WTC11 (cell line): ENCODE measurements at regions not wholly inside any gene's neighbourhood (a gene's known extent, or its start where the extent isn't known, plus 50 kb on each side); places are given as distances from the start of the nearest gene placed in this dataset.

Source experiments
- ATAC-seq: fragments of 200-7000 bp; cut with Tn5 transposase; 2 replicates; pipeline ENCODE4 v1.10.0; 2021; ENCODE audit warnings: mild to moderate bottlenecking, moderate library complexity
- CTCF ChIA-PET: fragments of 300-600 bp; sonication (Branson Sonifier 250); formaldehyde crosslinking; loops from one replicate; lab custom pipeline; 2021; ENCODE audit warnings: antibody characterized with exemption; lab: Charles Lee
- POLR2A ChIA-PET: fragments of 350-600 bp; sonication (Branson Sonifier 250); formaldehyde crosslinking; loops from one replicate; lab custom pipeline; 2021; ENCODE audit warnings: antibody characterized with exemption; lab: Charles Lee
- DNase-seq: peaks from one replicate; pipeline ENCODE4 v3.0.0; 2021; ENCODE audit warnings: low spot score
- H3K27ac Mint-ChIP-seq: 2 replicates; pipeline ENCODE4 v1.8.0; 2021; ENCODE audit warnings: mixed read lengths
- H3K27me3 Mint-ChIP-seq: 2 replicates; pipeline ENCODE4 v1.8.0; 2021; ENCODE audit warnings: low read depth, mild to moderate bottlenecking, moderate library complexity, mixed read lengths
- H3K36me3 Mint-ChIP-seq: 2 replicates; pipeline ENCODE4 v1.8.0; 2021; ENCODE audit warnings: mixed read lengths
- H3K4me1 Mint-ChIP-seq: 2 replicates; pipeline ENCODE4 v1.8.0; 2022; ENCODE audit warnings: mixed read lengths
- H3K4me3 Mint-ChIP-seq: 2 replicates; pipeline ENCODE4 v1.8.0; 2021; ENCODE audit warnings: mild to moderate bottlenecking, moderate library complexity, mixed read lengths
- H3K9me3 Mint-ChIP-seq: 2 replicates; pipeline ENCODE4 v1.8.0; 2021; ENCODE audit warnings: mixed read lengths
- CDX4 ChIP-seq: fragments of 250-450 bp; sonication (Bioruptor Pico); IDR thresholded peaks from 2 replicates; pipeline ENCODE4 v1.9.0; 2021; ENCODE audit warnings: moderate library complexity, mild to moderate bottlenecking, inconsistent platforms, borderline replicate concordance
- CREM ChIP-seq: sonication (generic); formaldehyde crosslinking; IDR thresholded peaks from 2 replicates; pipeline ENCODE4 v1.8.1; 2022; ENCODE audit warnings: mild to moderate bottlenecking, missing genetic modification reagents, moderate library complexity
- CTCF ChIP-seq: fragments of 200-600 bp; IDR thresholded peaks from 2 replicates; pipeline ENCODE4 v1.8.0; 2022; ENCODE audit warnings: antibody characterized with exemption
- E2F5 ChIP-seq: sonication (generic); formaldehyde crosslinking; IDR thresholded peaks from 2 replicates; pipeline ENCODE4 v1.8.1; 2022; ENCODE audit warnings: mild to moderate bottlenecking, moderate library complexity, missing genetic modification reagents
- IRF2 ChIP-seq: sonication (generic); formaldehyde crosslinking; IDR thresholded peaks from 2 replicates; pipeline ENCODE4 v1.8.0; 2022; ENCODE audit warnings: low read depth, missing genetic modification reagents, borderline replicate concordance
- JAZF1 ChIP-seq: fragments of 250-450 bp; sonication (Bioruptor Pico); IDR thresholded peaks from 2 replicates; pipeline ENCODE4 v1.9.0; 2021; ENCODE audit warnings: moderate library complexity, mild to moderate bottlenecking, inconsistent platforms
- JUN ChIP-seq: sonication (generic); formaldehyde crosslinking; IDR thresholded peaks from 2 replicates; pipeline ENCODE4 v1.8.0; 2023; ENCODE audit warnings: mild to moderate bottlenecking, missing genetic modification reagents
- MYBL2 ChIP-seq: sonication (generic); formaldehyde crosslinking; IDR thresholded peaks from 2 replicates; pipeline ENCODE4 v1.8.1; 2023; ENCODE audit warnings: mild to moderate bottlenecking, moderate library complexity, missing genetic modification reagents
- NFE2L1 ChIP-seq: sonication (generic); formaldehyde crosslinking; IDR thresholded peaks from 2 replicates; pipeline ENCODE4 v1.8.1; 2023; ENCODE audit warnings: missing genetic modification reagents
- NR1H2 ChIP-seq: sonication (generic); formaldehyde crosslinking; IDR thresholded peaks from 2 replicates; pipeline ENCODE4 v1.9.0; 2021; ENCODE audit warnings: mild to moderate bottlenecking, moderate library complexity, missing genetic modification reagents
- NR3C1 ChIP-seq: sonication (generic); formaldehyde crosslinking; conservative IDR thresholded peaks from 2 replicates; pipeline ENCODE4 v1.8.1; 2023; ENCODE audit warnings: low read depth, mild to moderate bottlenecking, missing genetic modification reagents
- PRDM15 ChIP-seq: sonication (generic); formaldehyde crosslinking; IDR thresholded peaks from 2 replicates; pipeline ENCODE4 v1.8.0; 2022; ENCODE audit warnings: missing genetic modification reagents
- PREB ChIP-seq: sonication (generic); formaldehyde crosslinking; IDR thresholded peaks from 2 replicates; pipeline ENCODE4 v1.8.1; 2022; ENCODE audit warnings: mild to moderate bottlenecking, missing genetic modification reagents, moderate library complexity, borderline replicate concordance
- RORB ChIP-seq: fragments of 250-450 bp; sonication (Bioruptor Pico); IDR thresholded peaks from 2 replicates; pipeline ENCODE4 v1.9.0; 2021; ENCODE audit warnings: mild to moderate bottlenecking
- SMAD4 ChIP-seq: sonication (generic); formaldehyde crosslinking; IDR thresholded peaks from 2 replicates; pipeline ENCODE4 v1.8.0; 2022; ENCODE audit warnings: mild to moderate bottlenecking, missing genetic modification reagents
- TEAD4 ChIP-seq: sonication (generic); formaldehyde crosslinking; IDR thresholded peaks from 2 replicates; pipeline ENCODE4 v1.8.0; 2022; ENCODE audit warnings: mild to moderate bottlenecking, missing genetic modification reagents
- TP53 ChIP-seq: sonication (generic); formaldehyde crosslinking; IDR thresholded peaks from 2 replicates; pipeline ENCODE4 v1.8.1; 2023; ENCODE audit warnings: mild to moderate bottlenecking, missing genetic modification reagents
- USF1 ChIP-seq: sonication (generic); formaldehyde crosslinking; IDR thresholded peaks from 2 replicates; pipeline ENCODE4 v1.8.0; 2022; ENCODE audit warnings: mild to moderate bottlenecking, missing genetic modification reagents
- ZNF138 ChIP-seq: sonication (generic); formaldehyde crosslinking; conservative IDR thresholded peaks from 2 replicates; pipeline ENCODE4 v1.8.1; 2022; ENCODE audit warnings: mild to moderate bottlenecking, moderate library complexity, missing genetic modification reagents
- ZNF425 ChIP-seq: fragments of 250-450 bp; sonication (Bioruptor Pico); conservative IDR thresholded peaks from 2 replicates; pipeline ENCODE4 v1.9.0; 2021; ENCODE audit warnings: mild to moderate bottlenecking
- ZNF671 ChIP-seq: fragments of 250-450 bp; sonication (Bioruptor Pico); IDR thresholded peaks from 2 replicates; pipeline ENCODE4 v1.8.0; 2021; ENCODE audit warnings: mild to moderate bottlenecking

GRCh38 chr14:60353420-60353819 is 104.4 kb downstream of the PPM1A start:
- DNase-seq (no peak), ATAC-seq (no peak)
- TF ChIP-seq CREM (CRISPR knock-in tag) (no peak), PRDM15 (CRISPR knock-in tag) (no peak), CTCF (no peak), ZNF425 (CRISPR knock-in tag) (no peak), JUN (CRISPR knock-in tag) (no peak), TEAD4 (CRISPR knock-in tag) (no peak), USF1 (CRISPR knock-in tag) (no peak), NFE2L1 (CRISPR knock-in tag) (no peak), ZNF138 (CRISPR knock-in tag) (no peak), NR1H2 (no peak), MYBL2 (no peak)
- CTCF ChIA-PET = interaction anchor here (1.5 to 1.8 kb wide), 2 partner anchors 87 to 208 kb away, joined by 3 to 8 read pairs; no protein-coding TSS in a partner anchor
- H3K27me3 Mint-ChIP-seq = no peaks in the 10 kb centered on the region; the same call in 1 of the 2 replicates
- no peak overlapping the region for H3K4me3 Mint-ChIP-seq
- POLR2A ChIA-PET = no interaction called here
- no peaks in the 10 kb centered on the region for H3K36me3 Mint-ChIP-seq
- no peaks in the 10 kb centered on the region for H3K9me3 Mint-ChIP-seq
- peaks cover 50% of the 10 kb centered on the region for H3K4me1 Mint-ChIP-seq
- no peak overlapping the region for H3K27ac Mint-ChIP-seq

GRCh38 chr14:60355768-60356167 is 106.7 kb downstream of the PPM1A start:
- no peaks in the 10 kb centered on the region for H3K36me3 Mint-ChIP-seq
- H3K4me3 Mint-ChIP-seq = no peak overlapping the region
- peaks cover 27% of the 10 kb centered on the region for H3K4me1 Mint-ChIP-seq
- H3K27ac Mint-ChIP-seq = no peak overlapping the region
- H3K9me3 Mint-ChIP-seq = no peaks in the 10 kb centered on the region
- H3K27me3 Mint-ChIP-seq = no peaks in the 10 kb centered on the region; the same call in 1 of the 2 replicates
- ChIA-PET POLR2A (no interaction called here), CTCF (no interaction called here)
- DNase-seq (no peak), ATAC-seq (no peak)
- TF ChIP-seq CREM (CRISPR knock-in tag) = no peak
- TF ChIP-seq RORB (CRISPR knock-in tag) = no peak
- TF ChIP-seq MYBL2 = no peak
- TF ChIP-seq USF1 (CRISPR knock-in tag) = no peak
- no peak for TF ChIP-seq SMAD4 (CRISPR knock-in tag)
- TF ChIP-seq ZNF671 = no peak
- no peak for TF ChIP-seq JAZF1 (CRISPR knock-in tag)
- TF ChIP-seq CDX4 (CRISPR knock-in tag) = no peak
- no peak for TF ChIP-seq IRF2 (CRISPR knock-in tag)
- no peak for TF ChIP-seq NFE2L1 (CRISPR knock-in tag)
- TF ChIP-seq E2F5 (CRISPR knock-in tag) = no peak
- no peak for TF ChIP-seq NR3C1 (CRISPR knock-in tag)
- TF ChIP-seq ZNF425 (CRISPR knock-in tag) = no peak
- TF ChIP-seq TP53 (CRISPR knock-in tag) = no peak
- TF ChIP-seq PREB (CRISPR knock-in tag) = no peak
